ENCODE measurements at regions not wholly inside any gene's neighbourhood (a gene's known extent, or its start where the extent isn't known, plus 50 kb on each side); places are given as distances from the start of the nearest gene placed in this dataset.

DNA sequence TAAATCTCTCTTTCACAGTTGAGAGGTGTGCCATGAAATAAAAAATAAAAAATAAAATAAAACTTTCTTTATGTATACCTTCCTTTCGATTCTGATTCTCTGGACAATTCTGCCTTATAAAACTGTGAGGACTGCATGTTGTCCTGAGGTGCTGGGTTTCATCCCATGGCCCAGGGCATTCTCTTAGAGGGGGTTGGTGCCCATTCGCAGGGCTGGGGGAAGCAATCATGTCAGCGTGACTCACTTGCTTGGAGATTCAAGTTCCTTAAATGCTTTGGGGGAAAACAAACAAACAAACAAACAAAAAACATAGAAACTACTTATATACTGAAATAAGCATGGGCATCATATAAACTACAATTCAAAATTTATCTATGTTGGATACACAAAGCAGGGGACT is 122.0 kb upstream of the ST6GAL2 start:
- Mint-ChIP-seq H3K4me3 (ENCODE audit: low read depth, unreplicated experiment) (no peak overlapping the region), H3K27ac (ENCODE audit: unreplicated experiment) (no peak overlapping the region), H3K36me3 (ENCODE audit: insufficient read depth, unreplicated experiment) (no peaks in the 10 kb centered on the region), H3K4me1 (ENCODE audit: low read depth, unreplicated experiment) (no peaks in the 10 kb centered on the region), H3K9me3 (ENCODE audit: low read depth, unreplicated experiment) (peaks cover 19% of the 10 kb centered on the region), H3K27me3 (ENCODE audit: unreplicated experiment) (no peaks in the 10 kb centered on the region)
- CTCF ChIA-PET: no interaction called here
- no peak for DNase-seq
- TF ChIP-seq, protein P1, sequence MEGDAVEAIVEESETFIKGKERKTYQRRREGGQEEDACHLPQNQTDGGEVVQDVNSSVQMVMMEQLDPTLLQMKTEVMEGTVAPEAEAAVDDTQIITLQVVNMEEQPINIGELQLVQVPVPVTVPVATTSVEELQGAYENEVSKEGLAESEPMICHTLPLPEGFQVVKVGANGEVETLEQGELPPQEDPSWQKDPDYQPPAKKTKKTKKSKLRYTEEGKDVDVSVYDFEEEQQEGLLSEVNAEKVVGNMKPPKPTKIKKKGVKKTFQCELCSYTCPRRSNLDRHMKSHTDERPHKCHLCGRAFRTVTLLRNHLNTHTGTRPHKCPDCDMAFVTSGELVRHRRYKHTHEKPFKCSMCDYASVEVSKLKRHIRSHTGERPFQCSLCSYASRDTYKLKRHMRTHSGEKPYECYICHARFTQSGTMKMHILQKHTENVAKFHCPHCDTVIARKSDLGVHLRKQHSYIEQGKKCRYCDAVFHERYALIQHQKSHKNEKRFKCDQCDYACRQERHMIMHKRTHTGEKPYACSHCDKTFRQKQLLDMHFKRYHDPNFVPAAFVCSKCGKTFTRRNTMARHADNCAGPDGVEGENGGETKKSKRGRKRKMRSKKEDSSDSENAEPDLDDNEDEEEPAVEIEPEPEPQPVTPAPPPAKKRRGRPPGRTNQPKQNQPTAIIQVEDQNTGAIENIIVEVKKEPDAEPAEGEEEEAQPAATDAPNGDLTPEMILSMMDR (IDR thresholded peaks at IDR 0.05; ENCODE audit: unreplicated experiment): no peak
- no TSS peak for BruUV-seq (replicated peaks)
- intact Hi-C loops (cut with micrococcal nuclease; ENCODE audit: unreplicated experiment): no loop called here

DNA sequence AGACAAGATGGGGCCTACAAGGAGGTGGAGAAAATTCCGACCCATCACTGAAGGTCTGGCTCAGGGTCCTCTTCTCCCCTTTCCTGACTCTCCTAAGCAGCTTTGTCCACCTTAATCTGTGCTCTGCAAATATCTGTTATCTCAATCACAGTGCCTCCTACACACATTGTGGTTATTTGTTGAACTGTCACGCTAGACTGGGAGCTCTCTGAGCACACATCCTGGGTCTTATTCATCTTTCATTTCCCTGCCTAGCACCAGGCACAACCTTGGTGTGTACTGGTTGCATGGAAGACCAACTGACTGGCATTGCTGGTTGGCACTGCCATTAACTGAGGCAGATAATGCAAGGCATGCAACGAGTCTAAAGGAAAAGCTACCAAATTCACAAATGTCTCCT is 122.9 kb upstream of the ST6GAL2 start:
- TF ChIP-seq, protein P1 (IDR thresholded peaks at IDR 0.05; ENCODE audit: unreplicated experiment): no peak
- no peak for DNase-seq
- no peaks in the 10 kb centered on the region for H3K36me3 Mint-ChIP-seq (ENCODE audit: insufficient read depth, unreplicated experiment)
- no peak overlapping the region for H3K4me3 Mint-ChIP-seq (ENCODE audit: low read depth, unreplicated experiment)
- peaks cover 19% of the 10 kb centered on the region for H3K9me3 Mint-ChIP-seq (ENCODE audit: low read depth, unreplicated experiment)
- H3K27me3 Mint-ChIP-seq (ENCODE audit: unreplicated experiment): no peaks in the 10 kb centered on the region
- no TSS peak for BruUV-seq (replicated peaks)
- no peaks in the 10 kb centered on the region for H3K4me1 Mint-ChIP-seq (ENCODE audit: low read depth, unreplicated experiment)
- H3K27ac Mint-ChIP-seq (ENCODE audit: unreplicated experiment): no peak overlapping the region
- intact Hi-C loops (cut with micrococcal nuclease; ENCODE audit: unreplicated experiment): no loop called here
- CTCF ChIA-PET: no interaction called here

DNA sequence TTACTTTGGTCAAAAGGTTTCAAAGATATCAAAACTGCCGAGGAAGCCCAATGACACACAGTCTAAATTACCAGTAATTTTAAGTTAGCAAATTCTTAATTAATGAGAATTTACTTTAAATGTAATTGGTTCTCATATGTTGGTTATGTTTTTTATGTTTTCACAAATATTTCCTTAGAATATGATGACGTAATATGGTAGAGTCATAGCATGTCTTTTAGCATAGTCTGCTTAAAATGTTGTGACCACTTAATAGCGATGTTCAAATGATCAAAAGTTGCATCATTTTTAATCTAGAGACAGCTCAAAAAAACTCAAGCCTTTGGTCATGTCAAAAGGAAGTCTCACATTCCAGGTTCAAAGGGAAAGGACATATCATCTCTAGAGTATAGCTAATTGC is 123.3 kb upstream of the ST6GAL2 start:
- Mint-ChIP-seq H3K27ac (ENCODE audit: unreplicated experiment) (no peak overlapping the region), H3K36me3 (ENCODE audit: insufficient read depth, unreplicated experiment) (no peaks in the 10 kb centered on the region), H3K4me3 (ENCODE audit: low read depth, unreplicated experiment) (no peak overlapping the region), H3K27me3 (ENCODE audit: unreplicated experiment) (no peaks in the 10 kb centered on the region), H3K4me1 (ENCODE audit: low read depth, unreplicated experiment) (no peaks in the 10 kb centered on the region), H3K9me3 (ENCODE audit: low read depth, unreplicated experiment) (peaks cover 18% of the 10 kb centered on the region)
- BruUV-seq (replicated peaks): no TSS peak
- TF ChIP-seq, protein P1 (IDR thresholded peaks at IDR 0.05; ENCODE audit: unreplicated experiment): no peak
- CTCF ChIA-PET: no interaction called here
- no peak for DNase-seq
- intact Hi-C loops (cut with micrococcal nuclease; ENCODE audit: unreplicated experiment): no loop called here

DNA sequence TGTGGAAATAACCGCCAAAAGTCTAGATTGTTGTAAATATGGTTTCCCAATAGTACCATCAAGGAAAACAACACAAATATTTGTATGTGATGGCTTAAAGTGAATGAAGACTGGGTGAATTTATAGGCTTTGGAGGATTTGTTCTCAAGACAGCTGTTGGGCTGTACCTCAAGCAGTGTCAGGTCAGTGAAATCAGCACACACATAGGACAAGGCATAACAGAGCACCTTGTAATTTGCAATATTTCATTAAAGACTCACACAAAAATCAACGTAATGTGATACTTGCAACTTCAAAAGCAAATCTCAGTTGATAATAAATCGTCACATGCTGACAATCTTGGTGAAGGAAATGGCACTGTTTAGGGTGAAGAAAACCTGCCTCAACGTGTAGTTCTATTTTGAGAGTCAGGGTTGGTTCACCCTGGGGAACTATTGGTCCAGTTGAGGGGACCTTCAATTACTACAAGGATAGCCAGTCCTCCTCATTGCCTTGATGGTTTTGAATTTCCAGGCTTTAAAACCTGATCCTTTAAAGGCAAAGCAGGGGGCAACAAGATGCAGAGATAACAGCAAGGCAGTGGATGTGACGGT is 126.8 kb upstream of the ST6GAL2 start:
- H3K27me3 Mint-ChIP-seq (ENCODE audit: unreplicated experiment): no peaks in the 10 kb centered on the region
- H3K9me3 Mint-ChIP-seq (ENCODE audit: low read depth, unreplicated experiment): peaks cover 10% of the 10 kb centered on the region
- DNase-seq: no peak
- no peak overlapping the region for H3K4me3 Mint-ChIP-seq (ENCODE audit: low read depth, unreplicated experiment)
- no TSS peak for BruUV-seq (replicated peaks)
- intact Hi-C loops (cut with micrococcal nuclease; ENCODE audit: unreplicated experiment): no loop called here
- H3K36me3 Mint-ChIP-seq (ENCODE audit: insufficient read depth, unreplicated experiment): no peaks in the 10 kb centered on the region
- TF ChIP-seq, protein P1 (IDR thresholded peaks at IDR 0.05; ENCODE audit: unreplicated experiment): no peak
- H3K27ac Mint-ChIP-seq (ENCODE audit: unreplicated experiment): no peak overlapping the region
- CTCF ChIA-PET: no interaction called here
- H3K4me1 Mint-ChIP-seq (ENCODE audit: low read depth, unreplicated experiment): no peaks in the 10 kb centered on the region
